HG02571 (cell line): ENCODE measurements at regions not wholly inside any gene's neighbourhood (a gene's known extent, or its start where the extent isn't known, plus 50 kb on each side); places are given as distances from the start of the nearest gene placed in this dataset.
"Not testable (repeated sequence)": the region's sequence is repeated elsewhere in the genome, so short reads cannot be mapped to it uniquely, and the experiment has no call there.

Experiments
- ATAC-seq: cut with Tn5 transposase; IDR thresholded peaks from one replicate; pipeline ENCODE4 v1.9.1; 2021; ENCODE audit warnings: mild to moderate bottlenecking, moderate library complexity; ENCODE audit not compliant: unreplicated experiment

DNA sequence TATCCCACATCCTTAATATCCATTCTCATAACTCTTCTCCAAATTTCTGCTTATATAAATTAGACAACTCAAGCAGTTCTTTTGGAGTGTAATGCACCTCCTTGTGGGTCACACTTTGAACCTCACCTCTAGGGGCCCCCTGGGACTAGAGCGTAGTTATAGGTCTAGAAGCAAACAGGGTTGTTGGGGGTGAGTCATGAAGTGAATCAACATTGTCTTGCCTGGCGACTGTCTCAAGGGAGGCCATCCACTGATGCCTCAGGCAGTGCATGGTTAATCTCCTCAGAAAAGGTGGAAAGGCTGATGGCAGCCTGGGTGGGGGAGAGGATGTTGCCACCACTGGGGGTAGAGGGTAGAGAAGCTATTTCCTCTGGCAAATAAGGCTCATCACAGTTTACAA lies 129.1 kb downstream of the TNFRSF21 start:
- no peak for ATAC-seq

DNA sequence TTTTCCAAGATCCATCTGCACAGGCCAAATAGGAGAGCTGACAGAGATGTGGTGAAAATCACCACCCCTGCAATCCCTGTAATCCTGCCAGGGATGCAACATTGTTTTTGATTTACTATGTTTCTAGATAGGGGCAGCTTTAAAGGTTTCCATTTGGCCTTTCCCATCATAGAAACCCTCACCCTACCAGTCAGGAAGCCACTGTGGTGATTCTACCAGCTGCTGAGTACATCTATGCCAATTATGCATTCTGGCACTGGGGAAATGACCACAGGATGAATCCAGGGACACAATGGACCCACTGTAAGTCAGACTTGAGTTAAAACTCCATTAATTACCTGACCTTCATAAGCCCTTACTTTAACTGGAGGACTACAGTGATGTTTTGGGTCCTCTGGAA lies 130.4 kb downstream of the TNFRSF21 start:
- no peak for ATAC-seq

DNA sequence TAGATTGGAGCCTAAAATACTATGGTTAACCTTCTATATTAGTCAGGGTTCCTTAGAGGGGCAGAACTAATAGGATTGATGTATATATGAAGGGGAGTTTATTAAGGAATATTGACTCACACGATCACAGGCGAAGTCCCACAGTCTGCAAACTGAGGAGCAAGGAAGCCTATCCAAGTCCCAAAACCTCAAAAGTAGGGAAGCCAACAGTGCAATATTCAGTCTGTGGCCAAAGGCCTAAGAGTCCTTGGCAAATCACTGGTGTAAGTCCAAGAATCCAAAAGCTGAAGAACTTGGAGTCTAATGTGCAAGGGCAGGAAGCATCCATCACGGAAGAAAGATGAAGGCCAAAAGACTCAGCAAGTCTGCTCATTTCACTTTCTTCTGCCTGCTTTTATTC lies 133.5 kb upstream of the ADGRF1 start:
- no peak for ATAC-seq

DNA sequence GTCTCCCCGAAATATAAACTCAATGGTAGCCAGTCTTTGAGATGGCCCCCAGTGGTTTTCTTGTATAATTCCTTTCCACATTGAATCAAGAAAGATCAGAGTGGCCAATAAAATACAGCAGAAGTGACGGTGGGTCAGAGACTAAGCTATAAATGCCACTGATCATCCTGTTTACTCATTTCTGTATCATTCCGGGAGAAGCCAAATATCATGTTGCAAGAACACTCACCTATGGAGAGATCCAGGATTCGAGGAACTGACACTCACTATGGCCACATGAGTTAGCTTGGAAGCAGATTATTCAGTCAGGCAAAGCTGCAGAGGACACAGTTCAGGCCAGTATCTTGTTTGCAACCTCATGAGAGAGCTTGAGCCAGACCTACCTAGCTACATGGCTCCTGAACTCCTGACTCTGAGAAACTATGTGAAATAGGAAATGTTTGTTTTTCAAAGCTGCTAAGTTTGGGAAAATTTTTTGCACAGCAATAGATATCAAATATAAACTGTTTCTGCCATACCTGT lies 132.4 kb upstream of the ADGRF1 start:
- ATAC-seq: no peak

DNA sequence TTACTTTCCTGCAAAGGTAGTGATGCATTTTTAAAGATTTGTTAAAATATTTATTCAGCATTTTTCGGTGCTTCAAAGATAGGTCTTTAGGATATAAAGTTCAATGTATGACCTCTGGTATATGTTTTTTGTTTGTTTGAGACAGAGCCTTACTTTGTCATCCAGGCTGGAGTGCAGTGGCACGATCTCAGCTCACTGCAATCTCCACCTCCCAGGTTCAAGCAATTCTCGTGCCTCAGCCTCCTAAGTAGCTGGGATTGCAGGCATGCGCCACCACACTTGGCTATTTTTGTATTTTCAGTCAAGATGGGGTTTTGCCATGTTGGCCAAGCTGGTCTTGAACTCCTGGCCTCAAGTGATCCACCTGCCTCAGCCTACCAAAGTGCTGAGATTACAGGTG lies 131.9 kb upstream of the ADGRF1 start:
- not testable (repeated sequence) for ATAC-seq

DNA sequence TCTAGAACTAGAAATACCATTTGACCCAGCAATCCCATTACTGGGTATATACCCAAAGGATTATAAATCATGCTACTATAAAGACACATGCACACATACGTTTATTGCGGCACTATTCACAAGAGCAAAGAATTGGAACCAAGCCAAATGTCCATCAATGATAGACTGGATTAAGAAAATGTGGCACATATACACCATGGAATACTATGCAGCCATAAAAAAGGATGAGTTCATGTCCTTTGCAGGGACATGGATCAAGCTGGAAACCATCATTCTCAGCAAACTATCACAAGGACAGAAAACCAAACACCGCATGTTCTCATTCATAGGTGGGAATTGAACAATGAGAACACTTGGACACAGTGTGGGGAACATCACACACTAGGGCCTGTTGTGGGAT lies 131.0 kb upstream of the ADGRF1 start:
- not testable (repeated sequence) for ATAC-seq

DNA sequence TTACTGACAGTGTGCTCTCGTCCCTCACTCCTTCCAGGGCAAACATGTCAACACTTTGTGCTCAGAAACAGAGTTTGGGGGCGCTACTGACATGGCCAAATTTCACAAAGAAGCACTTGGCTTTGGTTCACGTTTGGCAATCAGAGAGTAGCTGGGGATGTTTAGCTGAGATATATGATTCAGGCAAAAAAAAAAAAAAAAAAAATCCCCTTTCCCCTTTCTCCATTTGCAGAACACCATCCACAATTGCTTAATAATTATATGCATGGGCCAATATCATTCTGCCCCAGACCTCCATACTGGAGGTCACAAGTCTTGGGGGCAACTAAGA lies 128.4 kb upstream of the ADGRF1 start:
- ATAC-seq: no peak

DNA sequence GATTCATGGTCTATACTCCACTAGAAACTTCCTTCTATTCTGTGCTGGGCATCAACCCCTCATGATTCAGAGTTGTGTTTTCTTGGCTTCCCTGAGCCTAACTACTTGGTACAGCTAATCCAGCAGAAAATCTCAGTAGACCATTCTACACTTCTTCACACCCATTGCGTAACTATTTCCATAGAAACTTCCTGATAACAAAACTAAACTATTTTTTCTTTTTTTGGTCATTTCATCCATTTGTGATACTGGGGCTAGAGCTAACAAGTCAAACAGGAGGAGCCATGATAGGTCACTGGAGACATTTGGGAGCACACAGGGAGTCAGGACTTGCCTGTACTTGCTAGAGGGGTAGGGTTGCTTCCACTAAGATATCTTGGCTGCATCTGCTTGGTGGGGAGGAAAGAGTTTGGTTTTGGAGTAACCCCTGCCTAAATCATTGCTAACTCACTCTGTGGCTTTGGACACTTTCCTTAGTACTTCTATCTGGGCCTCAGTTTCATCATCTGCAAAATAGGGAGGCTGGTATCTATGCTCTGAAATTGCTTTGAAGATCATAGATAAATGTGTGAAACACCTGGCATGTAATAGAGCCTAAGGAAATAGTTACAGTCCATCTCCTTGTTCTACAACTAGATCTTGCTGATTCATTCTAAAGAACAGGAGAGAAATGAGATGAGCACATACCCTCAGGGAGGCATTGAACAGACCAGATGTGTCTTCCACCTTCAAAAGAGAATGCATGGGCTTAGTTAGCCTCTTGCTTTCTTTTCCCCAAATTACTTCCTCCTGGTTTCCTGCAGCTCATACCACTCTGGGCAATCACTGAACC lies 127.9 kb upstream of the ADGRF1 start:
- no peak for ATAC-seq

DNA sequence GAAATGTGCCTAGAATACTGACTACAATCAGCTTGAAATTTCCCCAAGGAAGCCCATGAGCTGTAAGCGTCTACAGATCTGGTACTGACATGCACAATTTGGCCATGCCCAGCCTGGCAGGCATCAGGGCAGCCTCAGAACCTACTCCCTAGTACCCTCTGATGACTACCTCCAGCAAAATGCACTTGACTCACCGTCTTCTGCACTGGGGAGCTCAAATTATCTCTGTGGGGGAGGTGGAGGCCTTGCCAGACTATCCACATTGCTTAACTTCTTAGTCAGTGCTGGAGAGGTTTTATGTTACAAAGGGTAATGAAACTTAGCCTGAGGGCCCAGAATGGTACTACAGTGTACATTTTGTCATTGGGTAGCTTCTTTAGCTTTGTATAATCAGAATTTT lies 126.0 kb upstream of the ADGRF1 start:
- no peak for ATAC-seq

DNA sequence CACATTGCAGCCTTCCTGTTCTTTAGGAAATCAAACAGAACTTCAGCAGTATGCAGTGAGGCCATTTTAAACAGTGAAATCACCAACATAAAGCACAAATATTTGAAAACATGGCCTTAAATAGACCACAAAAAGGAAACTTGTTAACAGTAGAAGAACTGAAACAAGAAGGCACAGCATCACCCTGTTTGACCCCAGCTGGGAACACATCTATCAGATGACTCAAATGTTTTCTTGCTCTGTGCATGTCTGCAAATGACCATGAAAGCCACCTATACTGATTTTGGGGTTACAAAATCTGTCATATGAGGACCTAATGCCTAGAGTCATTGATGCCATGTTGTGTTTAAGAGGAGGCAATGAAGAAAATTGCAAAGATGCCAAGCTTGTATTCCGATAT lies 123.8 kb upstream of the ADGRF1 start:
- no peak for ATAC-seq

DNA sequence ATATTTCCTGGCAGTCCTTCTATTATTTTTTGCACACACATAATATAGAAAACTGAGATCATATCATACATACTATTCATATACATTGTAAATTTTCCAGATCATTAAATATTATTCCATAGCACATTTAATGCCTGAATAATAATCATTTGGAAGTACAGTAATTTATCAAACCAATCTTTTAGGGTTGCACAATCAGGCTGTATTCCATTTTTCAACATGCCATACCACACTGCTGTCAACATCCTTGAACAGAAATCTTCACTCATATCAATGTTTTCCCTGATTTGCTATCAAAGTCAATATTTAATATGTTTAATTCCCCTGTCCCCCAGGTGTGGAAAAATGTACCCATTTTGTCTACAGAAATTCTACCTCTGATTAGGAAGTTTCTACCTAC lies 122.7 kb upstream of the ADGRF1 start:
- no peak for ATAC-seq

DNA sequence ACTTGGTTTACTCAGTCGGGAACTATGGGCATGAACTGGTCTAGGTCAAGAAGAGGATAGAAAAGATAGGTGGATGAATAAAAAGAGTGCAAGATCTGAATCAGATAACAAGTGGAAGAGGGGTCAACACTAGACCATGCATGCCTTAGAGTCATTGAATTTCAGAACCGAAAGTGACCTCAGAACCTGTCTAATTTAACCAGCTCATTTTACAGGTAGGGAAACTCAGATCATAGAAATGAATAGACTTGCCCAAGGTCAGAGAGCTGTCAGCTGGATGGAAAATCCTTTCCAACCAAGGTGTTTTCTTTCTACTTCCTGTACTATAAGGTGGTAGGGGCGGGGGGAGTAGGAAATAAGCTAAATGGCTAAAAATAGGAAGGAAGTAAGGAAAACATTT lies 121.4 kb upstream of the ADGRF1 start:
- ATAC-seq: no peak

DNA sequence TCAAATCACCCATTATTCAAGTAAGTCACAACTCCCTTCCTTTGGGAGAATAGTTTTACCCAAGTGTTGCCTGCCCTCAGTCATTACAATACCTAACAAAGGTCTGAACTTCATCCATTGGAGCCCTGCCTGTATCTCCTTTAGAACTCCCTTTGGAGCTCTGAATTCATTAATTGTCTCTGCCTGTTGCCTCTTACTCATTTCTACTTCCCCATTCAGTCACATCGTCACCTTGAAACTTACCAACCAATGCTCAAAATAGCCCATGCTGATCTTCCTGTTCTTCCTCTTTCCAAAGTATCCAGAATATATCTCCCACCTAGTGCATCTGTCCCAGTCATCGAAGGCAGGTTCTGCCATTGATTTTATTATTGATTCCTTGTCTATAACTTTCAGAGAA lies 120.7 kb upstream of the ADGRF1 start:
- no peak for ATAC-seq

DNA sequence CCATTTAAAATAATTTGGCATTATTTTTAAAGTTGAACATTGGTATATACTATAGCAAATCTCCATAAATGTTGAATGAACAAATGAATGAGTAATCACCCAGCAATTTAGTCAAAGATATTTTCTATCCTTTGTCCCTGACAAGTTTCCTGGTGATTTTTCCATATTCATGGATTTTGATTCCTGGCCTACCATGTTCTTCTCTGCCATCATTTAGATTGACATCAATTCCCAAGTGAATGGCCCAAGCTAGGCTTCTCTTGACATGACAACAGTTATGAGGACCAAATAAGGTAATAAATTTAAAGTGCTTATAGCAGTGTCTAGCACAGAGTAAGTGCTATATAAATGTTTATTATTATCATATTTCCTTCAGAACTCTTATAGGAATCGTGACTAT lies 120.1 kb upstream of the ADGRF1 start:
- no peak for ATAC-seq

DNA sequence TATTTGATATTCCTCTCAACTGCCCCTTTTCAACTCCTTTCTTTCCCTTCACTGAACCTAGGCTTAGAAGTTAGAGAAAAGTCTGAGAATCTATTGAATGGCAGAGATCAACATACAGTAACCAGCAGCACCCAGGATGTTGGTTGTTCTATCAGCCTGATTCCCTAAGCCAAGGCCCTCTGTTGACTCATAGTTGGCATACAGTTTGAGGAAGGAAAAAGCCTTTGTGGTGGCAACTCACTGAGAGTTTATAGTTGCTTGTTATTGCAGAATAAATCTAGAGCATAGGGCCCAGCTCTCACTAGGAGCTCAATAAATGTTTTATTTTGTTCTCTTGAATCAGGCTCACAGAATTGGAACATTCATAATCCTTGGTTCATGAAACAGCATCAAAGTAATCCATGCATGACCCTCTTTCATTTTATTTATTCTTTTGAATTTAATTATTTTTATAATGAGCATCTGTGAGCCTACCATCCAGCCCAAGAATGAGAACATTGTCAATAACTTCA lies 119.1 kb upstream of the ADGRF1 start:
- no peak for ATAC-seq

DNA sequence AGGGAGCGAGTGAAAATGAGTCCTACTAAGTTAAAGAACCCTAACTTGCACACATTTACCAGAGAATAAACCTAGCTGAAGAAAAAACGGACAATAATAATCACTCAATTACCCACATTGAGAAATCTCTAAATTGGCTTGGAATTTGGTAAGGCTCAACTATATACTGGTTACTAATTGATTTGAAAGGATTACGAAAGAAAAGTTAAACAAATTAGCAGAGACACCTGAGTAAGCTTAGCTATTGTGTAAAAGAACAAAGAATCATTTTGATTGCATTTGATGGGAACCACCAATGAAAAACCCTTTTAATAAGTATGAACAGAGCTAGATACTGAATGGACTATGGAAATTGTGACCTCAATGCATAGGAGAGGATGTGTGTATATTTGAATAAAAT lies 118.6 kb upstream of the ADGRF1 start:
- no peak for ATAC-seq

DNA sequence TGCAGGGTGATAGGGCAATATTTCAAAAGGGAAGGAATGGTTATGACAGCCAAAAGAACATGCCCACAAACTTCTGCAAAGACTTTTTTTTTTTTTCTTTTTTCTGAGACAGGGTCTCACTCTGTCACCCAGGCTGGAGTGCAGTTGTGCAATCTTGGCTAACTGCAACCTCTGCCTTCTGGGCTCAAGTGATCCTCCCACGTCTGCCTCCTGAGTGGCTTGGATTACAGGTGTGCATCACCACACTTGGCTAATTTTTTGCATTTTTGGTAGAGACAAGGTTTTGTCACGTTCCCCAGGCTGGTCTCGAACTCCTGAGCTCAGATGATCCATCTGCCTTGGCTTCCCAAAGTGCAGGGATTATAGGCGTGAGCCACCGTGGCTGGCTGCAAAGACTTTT lies 117.6 kb upstream of the ADGRF1 start:
- ATAC-seq: no peak

DNA sequence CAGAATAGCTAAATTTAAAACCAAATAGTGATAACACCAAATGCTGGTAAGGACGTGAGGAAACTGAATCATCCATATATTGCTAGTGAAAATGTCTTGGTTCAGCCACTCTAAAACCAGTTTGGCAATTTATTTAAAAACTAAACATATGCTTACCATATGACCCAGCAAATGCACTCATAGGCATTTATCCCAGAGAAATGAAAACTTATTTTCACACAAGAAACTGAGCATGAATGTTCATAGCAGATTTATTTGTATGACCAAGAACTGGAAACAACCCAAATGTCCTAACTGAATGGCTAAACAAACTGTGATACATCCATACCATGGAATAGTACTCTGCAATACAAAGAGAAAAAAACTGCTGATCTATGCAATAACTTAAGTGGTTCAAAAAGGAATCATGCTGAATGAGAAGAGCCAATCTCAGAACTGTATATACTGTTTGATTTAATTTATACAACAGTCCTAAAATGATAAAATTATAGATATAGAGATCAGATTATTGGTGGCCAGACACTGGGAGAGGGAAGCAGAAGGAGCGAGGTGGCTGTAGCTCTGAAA lies 115.6 kb upstream of the ADGRF1 start:
- no peak for ATAC-seq

DNA sequence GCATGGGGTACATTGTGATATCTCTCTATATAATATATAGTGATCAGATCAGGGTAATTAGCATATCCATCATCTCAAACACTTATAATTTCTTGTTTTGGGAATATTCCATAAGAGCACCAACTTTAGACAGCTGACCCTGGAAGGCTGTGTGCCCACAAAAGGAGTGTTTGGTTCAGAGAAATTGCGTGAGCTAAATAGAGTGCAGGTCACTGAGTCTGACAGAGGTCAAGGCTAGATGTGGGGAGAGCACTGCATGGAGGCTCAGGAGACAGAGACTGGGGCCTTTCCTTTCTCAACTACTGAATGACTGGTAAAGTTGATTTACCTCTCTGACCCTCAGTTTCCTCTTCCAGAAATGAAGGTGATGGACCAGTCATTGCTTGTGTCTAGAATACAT lies 114.9 kb upstream of the ADGRF1 start:
- ATAC-seq: no peak

DNA sequence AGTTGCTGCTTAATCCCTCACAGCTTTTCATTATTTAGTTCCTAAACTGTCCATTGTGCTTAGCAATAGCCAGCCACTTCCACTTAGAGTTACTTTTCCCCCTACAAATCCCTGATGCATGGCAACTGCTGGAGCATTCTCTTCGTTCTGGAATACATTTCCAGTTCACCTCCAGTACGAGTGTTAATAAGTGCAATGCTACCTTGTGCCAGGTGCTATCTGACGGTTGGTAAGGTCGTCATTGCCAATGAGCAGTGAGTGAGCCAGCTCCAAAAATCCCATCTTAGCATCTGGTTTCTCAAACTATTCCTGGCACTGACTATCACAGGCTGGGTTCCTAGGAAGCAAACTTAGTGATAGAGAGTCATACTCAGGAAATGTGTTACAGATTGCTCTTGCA lies 114.1 kb upstream of the ADGRF1 start:
- no peak for ATAC-seq

DNA sequence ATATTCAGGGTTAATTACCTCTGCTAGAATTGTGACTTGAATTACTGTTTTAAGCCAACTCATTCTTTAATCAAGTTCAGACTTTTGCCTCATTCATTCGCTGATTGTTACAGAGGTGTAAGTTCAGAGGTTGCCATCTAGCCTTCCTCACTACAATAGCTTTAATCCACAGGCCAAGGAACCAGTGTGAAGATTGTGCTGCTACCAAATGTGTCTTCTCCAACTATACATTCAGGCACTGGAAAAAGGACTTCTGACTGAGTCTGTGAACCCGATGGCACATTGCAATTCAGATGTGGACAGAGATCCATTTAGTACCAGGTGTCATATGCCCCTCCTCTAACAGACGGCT lies 111.2 kb upstream of the ADGRF1 start:
- ATAC-seq: no peak

DNA sequence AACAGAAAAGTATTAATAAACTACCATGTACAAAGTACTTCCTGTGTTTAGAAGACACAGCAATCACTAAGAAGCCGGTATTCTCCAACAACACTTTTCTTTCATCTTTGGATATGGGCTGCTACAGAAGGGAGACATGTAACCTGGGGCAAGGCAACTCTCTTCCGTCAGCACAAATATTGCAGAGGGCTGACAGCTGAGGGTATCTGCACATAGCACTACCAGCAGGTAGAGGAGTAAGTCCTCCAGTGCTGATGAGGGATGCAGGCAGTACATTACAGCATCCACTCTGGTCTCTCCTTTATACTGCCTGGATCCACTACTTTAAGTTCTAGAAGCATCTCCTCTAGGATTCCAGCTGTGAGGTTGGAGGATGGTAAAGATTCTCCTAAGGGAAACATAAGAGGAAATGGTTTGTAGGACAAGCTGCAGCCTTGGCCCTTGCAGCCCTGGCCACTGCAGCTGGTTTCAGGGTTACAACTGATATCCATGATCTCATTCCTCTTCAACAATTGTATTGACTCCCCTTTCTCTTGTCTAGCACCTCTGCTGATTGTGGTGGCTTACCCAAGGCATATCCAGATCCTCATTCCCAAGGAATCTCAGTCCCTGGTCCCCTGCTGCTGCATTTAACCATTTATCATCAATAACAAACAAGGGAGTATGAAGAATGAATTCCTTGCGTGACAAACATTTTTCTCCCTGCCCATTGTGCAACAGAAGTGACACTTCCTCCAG lies 110.7 kb upstream of the ADGRF1 start:
- ATAC-seq: no peak
